Esophagus muscularis mucosa (tissue), 3 donors: ENCODE measurements at regions not wholly inside any gene's neighbourhood (a gene's known extent, or its start where the extent isn't known, plus 50 kb on each side); places are given as distances from the start of the nearest gene placed in this dataset.

Experiments
- POLR2A ChIP-seq: fragments of 450-650 bp; IDR thresholded peaks from one replicate; pipeline ENCODE4 v1.6.1; 2017; ENCODE audit warnings: antibody characterized with exemption, moderate library complexity, mild to moderate bottlenecking, low read depth
- POLR2AphosphoS5 ChIP-seq, 2 donors: sonication (generic); formaldehyde crosslinking; IDR thresholded peaks; one replicate each; pipeline ENCODE4 v1.6.1; 2017; ENCODE audit warnings: antibody characterized with exemption in 2 of 2
- TF ChIP-seq, protein P1 (sequence below), 3 experiments: fragments of 200-600 bp in 2 of 3; fragments of 450-650 bp in 1 of 3; sonication (generic) in 2 of 3; IDR thresholded peaks; one replicate each; pipeline ENCODE4 v1.5.1; 2017 to 2019; ENCODE audit warnings: antibody characterized with exemption in 3 of 3, mild to moderate bottlenecking in 2 of 3, moderate library complexity in 1 of 3

DNA sequence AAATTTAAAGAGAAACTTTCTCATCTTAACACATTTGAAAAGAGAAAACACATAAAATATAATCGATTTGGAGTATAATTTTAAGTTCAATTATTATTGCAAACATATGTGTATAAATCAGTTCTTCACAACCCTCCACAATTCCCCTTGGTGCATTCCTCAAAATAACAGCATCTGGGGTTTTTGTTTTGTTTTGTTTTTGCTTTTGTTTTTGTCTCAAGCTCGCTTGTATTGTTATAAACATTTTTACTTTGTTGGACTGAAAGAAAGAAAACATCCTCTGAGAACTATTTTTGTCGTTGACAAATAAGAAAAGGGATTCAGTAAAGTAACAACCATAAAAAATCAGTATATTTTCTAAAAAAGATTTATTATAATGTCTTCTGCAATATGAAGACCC lies 60.2 kb upstream of the HIVEP1 start:
- TF ChIP-seq, protein P1, sequence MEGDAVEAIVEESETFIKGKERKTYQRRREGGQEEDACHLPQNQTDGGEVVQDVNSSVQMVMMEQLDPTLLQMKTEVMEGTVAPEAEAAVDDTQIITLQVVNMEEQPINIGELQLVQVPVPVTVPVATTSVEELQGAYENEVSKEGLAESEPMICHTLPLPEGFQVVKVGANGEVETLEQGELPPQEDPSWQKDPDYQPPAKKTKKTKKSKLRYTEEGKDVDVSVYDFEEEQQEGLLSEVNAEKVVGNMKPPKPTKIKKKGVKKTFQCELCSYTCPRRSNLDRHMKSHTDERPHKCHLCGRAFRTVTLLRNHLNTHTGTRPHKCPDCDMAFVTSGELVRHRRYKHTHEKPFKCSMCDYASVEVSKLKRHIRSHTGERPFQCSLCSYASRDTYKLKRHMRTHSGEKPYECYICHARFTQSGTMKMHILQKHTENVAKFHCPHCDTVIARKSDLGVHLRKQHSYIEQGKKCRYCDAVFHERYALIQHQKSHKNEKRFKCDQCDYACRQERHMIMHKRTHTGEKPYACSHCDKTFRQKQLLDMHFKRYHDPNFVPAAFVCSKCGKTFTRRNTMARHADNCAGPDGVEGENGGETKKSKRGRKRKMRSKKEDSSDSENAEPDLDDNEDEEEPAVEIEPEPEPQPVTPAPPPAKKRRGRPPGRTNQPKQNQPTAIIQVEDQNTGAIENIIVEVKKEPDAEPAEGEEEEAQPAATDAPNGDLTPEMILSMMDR (IDR thresholded peaks at IDR 0.05): no peak
- TF ChIP-seq POLR2A: no peak
- no peak for TF ChIP-seq POLR2AphosphoS5 (IDR thresholded peaks at IDR 0.05)
